ENCODE measurements at regions not wholly inside any gene's neighbourhood (a gene's known extent, or its start where the extent isn't known, plus 50 kb on each side); places are given as distances from the start of the nearest gene placed in this dataset.

DNA sequence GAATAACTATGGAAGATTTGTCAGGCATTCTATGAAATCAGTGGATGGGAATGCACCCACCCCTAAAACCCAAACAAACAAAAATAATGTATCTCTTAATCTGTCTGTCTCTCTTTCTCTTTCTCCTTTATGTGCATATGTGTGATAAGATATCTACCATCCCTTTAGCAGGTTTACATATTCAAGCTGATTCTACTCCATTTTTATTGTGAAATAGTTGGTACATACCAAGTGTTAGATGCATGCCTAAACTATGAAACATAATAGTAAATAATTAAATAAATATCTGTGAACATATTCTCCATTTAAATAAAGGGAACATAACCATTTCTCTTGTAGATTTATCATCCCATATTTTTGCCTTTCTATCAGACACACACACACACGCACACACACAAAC is 121.8 kb upstream of the PCDH9 start:
- DNase-seq (ENCODE audit: low read depth in 4 of 4, low spot score in 3 of 4): no peak

GRCh38 chr13:67351114-67351513 is 121.0 kb upstream of the PCDH9 start:
- DNase-seq (ENCODE audit: low read depth in 4 of 4, low spot score in 3 of 4): no peak

GRCh38 chr13:67343777-67344176 is 113.6 kb upstream of the PCDH9 start:
- peak in 2 of 4 donors; percentile 8 to 11 for DNase-seq (ENCODE audit: low read depth in 4 of 4, low spot score in 3 of 4)

DNA sequence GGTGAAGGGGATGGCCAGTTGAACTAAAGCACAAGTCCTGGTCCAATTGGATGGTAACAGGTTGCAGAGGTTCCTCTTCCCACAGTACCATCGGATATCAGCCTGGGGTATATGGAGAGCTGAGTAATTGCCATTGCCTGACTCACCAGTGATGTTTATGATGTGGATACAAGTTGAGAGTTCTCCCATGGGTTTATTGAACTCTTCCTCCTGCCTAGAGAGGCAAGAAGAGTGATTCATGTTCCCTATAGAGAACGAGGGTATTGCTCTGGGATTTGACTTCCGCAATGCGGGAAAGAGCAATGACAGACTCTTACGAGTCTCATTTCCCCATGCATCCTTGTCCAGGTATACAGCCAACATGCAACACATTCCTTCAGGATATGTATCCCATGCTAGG is 111.3 kb upstream of the PCDH9 start:
- no peak for DNase-seq (ENCODE audit: low read depth in 4 of 4, low spot score in 3 of 4)

GRCh38 chr13:67330149-67330548 is 100.0 kb upstream of the PCDH9 start:
- no peak for DNase-seq (ENCODE audit: low read depth in 4 of 4, low spot score in 3 of 4)

GRCh38 chr13:67328895-67329294 is 98.8 kb upstream of the PCDH9 start:
- no peak for DNase-seq (ENCODE audit: low read depth in 4 of 4, low spot score in 3 of 4)

DNA sequence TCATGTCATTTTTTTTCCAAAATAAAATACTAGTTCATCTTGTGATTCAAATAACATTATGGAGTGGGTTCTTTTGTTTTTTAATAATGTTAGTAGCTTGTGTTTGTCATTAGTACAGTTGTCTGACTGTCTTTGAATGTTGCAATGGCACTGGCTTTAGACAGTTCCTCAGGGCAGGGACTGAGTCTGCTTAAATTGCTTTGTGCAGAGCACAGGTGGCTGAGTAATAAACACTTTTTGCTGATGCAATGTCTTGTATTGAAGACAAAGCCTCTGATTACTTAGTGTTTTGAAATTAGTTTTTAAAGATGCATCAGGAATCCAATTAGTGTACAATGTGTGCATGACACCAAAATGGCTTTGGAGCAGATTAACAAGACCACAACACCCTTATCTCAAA is 88.7 kb upstream of the PCDH9 start:
- no peak for DNase-seq (ENCODE audit: low read depth in 4 of 4, low spot score in 3 of 4)

- no peak for DNase-seq (ENCODE audit: low read depth in 4 of 4, low spot score in 3 of 4)
Observed at GRCh38 chr13:67318398-67318797, 88.3 kb upstream of the PCDH9 start.

GRCh38 chr13:67314405-67314804 is 84.3 kb upstream of the PCDH9 start:
- no peak for DNase-seq (ENCODE audit: low read depth in 4 of 4, low spot score in 3 of 4)

- no peak for DNase-seq (ENCODE audit: low read depth in 4 of 4, low spot score in 3 of 4)
Observed at GRCh38 chr13:67308004-67308772, 78.1 kb upstream of the PCDH9 start.

DNA sequence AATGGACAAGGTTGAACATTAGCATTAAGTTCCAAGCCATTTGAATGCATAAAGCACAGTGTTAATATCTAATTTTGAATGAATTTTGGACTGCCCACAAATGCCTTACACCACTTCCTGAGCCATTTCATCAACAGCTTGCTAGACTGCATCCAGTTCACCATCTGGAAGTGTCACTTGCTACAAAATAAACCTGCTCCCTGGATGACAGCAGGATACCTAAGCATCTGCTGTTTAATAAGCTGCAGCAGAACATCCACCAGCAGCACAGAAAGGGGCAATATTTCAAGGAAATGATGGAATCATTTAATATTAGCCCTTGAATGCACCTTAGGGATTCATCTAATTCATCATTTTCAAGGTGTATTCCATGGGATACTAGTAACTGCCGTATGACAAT is 76.6 kb upstream of the PCDH9 start:
- DNase-seq (ENCODE audit: low read depth in 4 of 4, low spot score in 3 of 4): no peak

DNA sequence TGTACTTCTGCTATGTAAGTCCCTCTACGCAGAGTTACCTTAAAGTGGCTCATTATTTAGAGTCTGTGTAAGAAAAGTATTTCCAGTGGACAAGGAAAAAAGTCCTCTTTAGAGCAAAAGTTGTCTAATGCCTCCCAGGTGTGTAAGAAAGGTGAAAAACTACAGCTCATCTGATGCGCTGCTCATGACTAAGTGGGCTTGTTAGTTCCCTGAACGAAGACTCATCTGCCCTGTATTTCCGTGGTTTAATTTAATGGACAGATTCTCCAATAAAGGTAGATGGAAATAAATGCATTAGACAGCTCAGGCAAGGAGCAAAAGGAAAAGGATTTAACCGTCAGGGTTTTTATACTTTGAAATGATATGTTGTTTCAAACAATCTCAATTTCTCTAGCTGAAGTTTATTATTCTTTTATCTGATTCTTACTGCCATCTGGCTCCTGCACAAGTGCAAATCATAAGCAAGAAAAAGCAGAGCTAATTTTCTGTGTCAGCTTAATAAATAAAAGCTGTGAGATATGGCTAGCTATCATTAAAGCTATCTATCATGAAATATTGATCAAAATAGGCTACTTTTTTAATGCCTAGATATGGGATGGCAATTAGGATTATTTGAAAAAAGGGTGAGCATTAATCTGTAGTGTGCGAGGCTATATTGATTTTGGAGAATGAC is 73.7 kb upstream of the PCDH9 start:
- DNase-seq (ENCODE audit: low read depth in 4 of 4, low spot score in 3 of 4): no peak

- DNase-seq (ENCODE audit: low read depth in 4 of 4, low spot score in 3 of 4): no peak
Observed at GRCh38 chr13:67299751-67300150, 69.6 kb upstream of the PCDH9 start.

DNA sequence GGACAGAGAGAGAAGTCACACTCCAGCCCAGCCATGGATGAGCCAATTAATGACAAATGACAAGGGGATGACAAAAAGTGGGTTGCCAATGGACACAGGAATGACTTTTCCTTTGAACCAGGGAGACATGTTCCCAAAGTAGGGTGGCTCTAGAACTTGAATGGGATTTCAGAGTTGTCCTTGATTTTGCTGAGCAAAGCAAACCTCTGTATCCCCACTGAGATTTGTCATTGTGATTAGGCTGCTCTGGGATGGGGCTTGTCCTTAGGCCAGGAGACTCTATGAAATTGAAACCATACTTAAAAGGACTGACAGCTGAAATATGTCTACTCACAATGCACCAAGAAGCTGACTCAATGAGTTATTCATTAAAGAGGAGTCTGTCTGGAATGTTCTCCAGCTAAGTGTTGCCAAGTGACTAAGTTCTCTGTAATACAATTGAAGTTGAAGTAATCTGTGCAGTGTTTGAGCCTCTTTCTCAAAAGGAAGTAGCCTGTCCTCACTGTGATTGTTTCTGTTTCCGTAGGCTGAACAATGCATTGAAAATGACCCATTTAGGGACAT is 69.0 kb upstream of the PCDH9 start:
- no peak for DNase-seq (ENCODE audit: low read depth in 4 of 4, low spot score in 3 of 4)

- no peak for DNase-seq (ENCODE audit: low read depth in 4 of 4, low spot score in 3 of 4)
Observed at GRCh38 chr13:67298297-67298696, 68.2 kb upstream of the PCDH9 start.

GRCh38 chr13:67296511-67296910 is 66.4 kb upstream of the PCDH9 start:
- no peak for DNase-seq (ENCODE audit: low read depth in 4 of 4, low spot score in 3 of 4)

- no peak for DNase-seq (ENCODE audit: low read depth in 4 of 4, low spot score in 3 of 4)
Observed at GRCh38 chr13:67292886-67293285, 62.8 kb upstream of the PCDH9 start.

DNA sequence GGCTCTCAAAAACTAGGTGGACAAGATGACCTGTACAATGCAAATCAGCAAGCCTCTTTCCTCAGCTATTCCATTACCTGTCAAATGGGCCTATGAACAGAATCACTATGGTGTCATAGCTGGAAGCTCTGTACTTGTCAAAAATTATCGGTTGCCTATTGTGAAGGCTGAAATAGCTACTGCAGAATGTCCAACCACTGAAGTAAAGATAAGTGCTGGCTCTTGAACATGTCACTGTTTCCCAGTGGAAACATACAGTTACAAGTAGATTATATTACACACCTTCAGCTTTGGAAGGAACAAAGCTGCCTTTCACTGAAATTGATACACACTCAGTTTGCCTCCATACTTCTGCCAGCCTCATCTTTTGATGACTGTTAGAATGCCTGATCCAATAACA is 55.5 kb upstream of the PCDH9 start:
- no peak for DNase-seq (ENCODE audit: low read depth in 4 of 4, low spot score in 3 of 4)

DNA sequence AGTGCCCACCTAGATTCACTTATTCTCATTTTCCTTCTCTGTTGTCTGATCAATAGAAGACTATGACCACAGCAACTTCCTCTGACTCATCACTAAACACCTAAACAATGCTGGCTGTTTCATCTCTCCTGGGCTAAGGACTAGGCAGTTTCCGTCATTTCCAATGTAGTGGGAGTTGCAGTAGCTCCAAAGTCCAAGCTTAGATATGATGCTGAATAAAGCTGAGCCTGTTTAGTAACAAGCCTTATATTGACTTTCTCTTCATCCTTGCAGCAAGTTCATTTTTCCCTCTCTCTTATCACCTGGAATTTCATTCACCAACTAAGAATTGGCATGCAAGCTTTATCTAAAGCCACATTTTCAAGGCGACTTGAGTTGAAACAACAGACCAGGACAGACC is 53.5 kb upstream of the PCDH9 start:
- no peak for DNase-seq (ENCODE audit: low read depth in 4 of 4, low spot score in 3 of 4)

GRCh38 chr13:67281466-67281865 is 51.3 kb upstream of the PCDH9 start:
- no peak for DNase-seq (ENCODE audit: low read depth in 4 of 4, low spot score in 3 of 4)
